ENCODE measurements at regions not wholly inside any gene's neighbourhood (a gene's known extent, or its start where the extent isn't known, plus 50 kb on each side); places are given as distances from the start of the nearest gene placed in this dataset.

DNA sequence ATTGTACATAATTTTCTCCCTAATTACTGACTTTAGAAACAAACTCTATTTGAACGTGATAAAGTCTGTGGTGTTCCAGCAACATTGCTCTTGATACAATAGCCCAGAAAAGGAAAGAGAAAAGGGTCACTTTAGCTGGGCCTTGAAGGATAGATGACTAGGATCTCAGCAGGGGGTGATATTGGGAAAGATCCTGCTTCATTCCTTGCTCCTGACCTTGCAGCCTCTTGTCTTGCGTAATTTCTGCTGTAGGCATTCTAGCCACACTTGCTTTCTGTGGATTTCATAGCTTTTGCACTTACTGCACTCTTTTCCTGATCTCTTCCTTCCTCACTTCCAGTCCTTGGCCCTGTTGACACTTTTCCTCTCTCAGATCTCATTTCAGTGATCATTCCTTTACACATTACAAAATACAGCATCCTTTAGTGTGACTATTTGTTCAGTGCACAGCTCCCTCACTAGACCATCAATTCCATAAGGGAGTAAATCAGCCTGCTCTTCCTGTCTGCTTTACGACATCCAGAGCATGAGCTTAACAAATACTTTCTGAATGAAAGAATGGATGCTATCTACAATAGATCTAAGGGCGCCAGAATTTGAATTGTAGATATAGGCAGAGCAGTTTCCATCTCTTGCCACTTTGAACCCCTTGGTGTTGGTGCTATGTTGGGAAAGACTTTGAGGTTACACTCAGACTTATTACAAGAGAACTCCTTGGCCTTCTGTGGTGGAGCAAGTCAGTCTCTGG is 559.6 kb upstream of the MDFIC2 start:
- Histone ChIP-seq H3K9ac (ENCODE audit: low read length) (no peak overlapping the region), H2AFZ (ENCODE audit: low read depth, low read length) (no peak overlapping the region), H3K79me2 (replicated peaks; ENCODE audit: insufficient read depth, low read length) (no peaks in the 10 kb centered on the region), H3F3A (ENCODE audit: insufficient read depth, low read length, poor library complexity, severe bottlenecking) (no peaks in the 10 kb centered on the region), H3K4me2 (ENCODE audit: low read length) (no peak overlapping the region), H3K27me3 (ENCODE audit: insufficient read depth, low read depth, low read length) (no peaks in the 10 kb centered on the region), H3K9me3 (ENCODE audit: low read length) (no peaks in the 10 kb centered on the region), H4K20me1 (ENCODE audit: insufficient read depth) (no peaks in the 10 kb centered on the region), H3K4me3 (ENCODE audit: low read length) (no peak overlapping the region), H3K9me2 (ENCODE audit: insufficient read depth, low read length) (no peaks in the 10 kb centered on the region), H3K36me3 (ENCODE audit: insufficient read depth, low read length) (no peaks in the 10 kb centered on the region), H3K27ac (ENCODE audit: low read length) (no peak overlapping the region)
- TF ChIP-seq EZH2 (IDR thresholded peaks at IDR 0.05; ENCODE audit: borderline replicate concordance, insufficient read depth, low read length, poor library complexity, severe bottlenecking) (no peak), TAF1 (IDR thresholded peaks at IDR 0.05; ENCODE audit: low read depth) (no peak)

DNA sequence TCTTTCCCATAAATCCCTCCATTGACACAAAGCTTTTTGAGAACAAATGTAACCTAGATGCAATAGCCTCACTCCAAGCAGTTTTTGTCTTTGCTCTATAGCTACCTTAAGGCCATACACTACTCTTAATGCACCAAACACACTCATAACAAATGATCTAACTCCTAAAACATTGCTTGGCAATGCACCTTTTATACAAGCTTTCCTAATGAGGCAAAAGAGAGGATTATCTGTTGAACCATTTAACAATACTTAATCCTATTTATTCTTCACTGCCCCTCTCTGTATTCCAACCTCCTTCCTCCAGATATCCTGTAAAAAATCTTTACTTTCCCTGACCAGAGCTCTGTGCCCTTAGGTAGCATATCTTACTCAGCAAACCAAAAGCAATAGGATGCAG is 558.1 kb upstream of the MDFIC2 start:
- Histone ChIP-seq H3K79me2 (replicated peaks; ENCODE audit: insufficient read depth, low read length) (no peaks in the 10 kb centered on the region), H3K27ac (ENCODE audit: low read length) (no peak overlapping the region), H3K9me3 (ENCODE audit: low read length) (no peaks in the 10 kb centered on the region), H3K9me2 (ENCODE audit: insufficient read depth, low read length) (no peaks in the 10 kb centered on the region), H4K20me1 (ENCODE audit: insufficient read depth) (no peaks in the 10 kb centered on the region), H2AFZ (ENCODE audit: low read depth, low read length) (no peak overlapping the region), H3K36me3 (ENCODE audit: insufficient read depth, low read length) (no peaks in the 10 kb centered on the region), H3K27me3 (ENCODE audit: insufficient read depth, low read depth, low read length) (no peaks in the 10 kb centered on the region), H3K4me3 (ENCODE audit: low read length) (no peak overlapping the region), H3K4me2 (ENCODE audit: low read length) (no peak overlapping the region), H3F3A (ENCODE audit: insufficient read depth, low read length, poor library complexity, severe bottlenecking) (no peaks in the 10 kb centered on the region), H3K9ac (ENCODE audit: low read length) (no peak overlapping the region)
- TF ChIP-seq EZH2 (IDR thresholded peaks at IDR 0.05; ENCODE audit: borderline replicate concordance, insufficient read depth, low read length, poor library complexity, severe bottlenecking) (no peak), SMC3 (conservative IDR thresholded peaks at IDR 0.05; ENCODE audit: poor library complexity) (no peak), TAF1 (IDR thresholded peaks at IDR 0.05; ENCODE audit: low read depth) (no peak), RAD21 (conservative IDR thresholded peaks at IDR 0.05) (no peak), CTCF (IDR thresholded peaks at IDR 0.05; ENCODE audit: poor library complexity, severe bottlenecking) (no peak), EP300 (conservative IDR thresholded peaks at IDR 0.05; ENCODE audit: poor library complexity, severe bottlenecking) (no peak)

DNA sequence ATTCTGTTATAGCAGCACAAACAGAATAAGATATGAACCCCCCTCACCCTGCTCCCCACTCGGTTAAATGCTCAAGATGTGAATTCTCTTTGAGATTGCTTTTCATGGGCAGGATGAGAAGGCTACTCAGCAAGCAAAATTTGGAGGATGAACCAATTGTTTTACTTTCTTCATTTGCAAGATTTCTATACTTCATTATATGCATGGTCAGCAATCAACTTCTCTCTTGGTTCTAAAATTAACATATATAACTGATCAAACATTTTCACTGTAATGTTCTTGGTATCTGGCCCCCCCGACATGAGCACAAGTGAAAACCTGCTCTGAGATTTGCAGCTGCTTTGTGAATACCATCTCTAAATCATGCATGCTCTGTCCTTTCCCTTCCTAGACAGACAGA is 556.1 kb upstream of the MDFIC2 start:
- TF ChIP-seq SMC3 (conservative IDR thresholded peaks at IDR 0.05; ENCODE audit: poor library complexity) = no peak
- Histone ChIP-seq H3K27me3 (ENCODE audit: insufficient read depth, low read depth, low read length) (no peaks in the 10 kb centered on the region), H3K9me2 (ENCODE audit: insufficient read depth, low read length) (no peaks in the 10 kb centered on the region)

DNA sequence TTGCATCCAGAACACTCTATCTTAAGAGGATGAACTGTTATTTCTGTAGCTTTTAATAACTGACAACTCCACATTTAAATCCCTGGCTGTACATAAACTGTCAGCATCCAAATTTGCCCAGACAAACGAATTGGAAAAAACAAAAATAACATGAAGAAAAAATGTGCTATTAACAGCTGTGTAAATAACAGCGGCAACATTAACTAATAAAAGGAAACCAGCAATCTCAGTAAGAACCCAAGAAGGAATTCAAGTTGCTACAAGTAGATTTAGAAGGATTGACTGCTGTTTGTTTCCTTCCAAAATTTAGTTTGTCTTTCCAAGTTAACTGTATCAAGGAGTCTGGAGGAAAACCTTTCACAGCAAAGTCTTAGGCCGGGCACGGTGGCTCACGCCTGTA is 550.6 kb upstream of the MDFIC2 start:
- Histone ChIP-seq H3K9me3 (ENCODE audit: low read length) (no peaks in the 10 kb centered on the region), H3K27me3 (ENCODE audit: insufficient read depth, low read depth, low read length) (no peaks in the 10 kb centered on the region), H3F3A (ENCODE audit: insufficient read depth, low read length, poor library complexity, severe bottlenecking) (no peaks in the 10 kb centered on the region), H3K36me3 (ENCODE audit: insufficient read depth, low read length) (no peaks in the 10 kb centered on the region), H3K4me2 (ENCODE audit: low read length) (no peak overlapping the region), H3K9ac (ENCODE audit: low read length) (no peak overlapping the region), H3K27ac (ENCODE audit: low read length) (no peak overlapping the region), H3K4me3 (ENCODE audit: low read length) (no peak overlapping the region), H4K20me1 (ENCODE audit: insufficient read depth) (no peaks in the 10 kb centered on the region), H2AFZ (ENCODE audit: low read depth, low read length) (no peak overlapping the region), H3K79me2 (replicated peaks; ENCODE audit: insufficient read depth, low read length) (no peaks in the 10 kb centered on the region), H3K9me2 (ENCODE audit: insufficient read depth, low read length) (no peaks in the 10 kb centered on the region)
- no peak for TF ChIP-seq POLR2AphosphoS5 (IDR thresholded peaks at IDR 0.05)
- TF ChIP-seq MXI1 (conservative IDR thresholded peaks at IDR 0.05; ENCODE audit: poor library complexity, severe bottlenecking) = no peak
- no peak for TF ChIP-seq CTCF (IDR thresholded peaks at IDR 0.05; ENCODE audit: poor library complexity, severe bottlenecking)
- TF ChIP-seq, protein P1, sequence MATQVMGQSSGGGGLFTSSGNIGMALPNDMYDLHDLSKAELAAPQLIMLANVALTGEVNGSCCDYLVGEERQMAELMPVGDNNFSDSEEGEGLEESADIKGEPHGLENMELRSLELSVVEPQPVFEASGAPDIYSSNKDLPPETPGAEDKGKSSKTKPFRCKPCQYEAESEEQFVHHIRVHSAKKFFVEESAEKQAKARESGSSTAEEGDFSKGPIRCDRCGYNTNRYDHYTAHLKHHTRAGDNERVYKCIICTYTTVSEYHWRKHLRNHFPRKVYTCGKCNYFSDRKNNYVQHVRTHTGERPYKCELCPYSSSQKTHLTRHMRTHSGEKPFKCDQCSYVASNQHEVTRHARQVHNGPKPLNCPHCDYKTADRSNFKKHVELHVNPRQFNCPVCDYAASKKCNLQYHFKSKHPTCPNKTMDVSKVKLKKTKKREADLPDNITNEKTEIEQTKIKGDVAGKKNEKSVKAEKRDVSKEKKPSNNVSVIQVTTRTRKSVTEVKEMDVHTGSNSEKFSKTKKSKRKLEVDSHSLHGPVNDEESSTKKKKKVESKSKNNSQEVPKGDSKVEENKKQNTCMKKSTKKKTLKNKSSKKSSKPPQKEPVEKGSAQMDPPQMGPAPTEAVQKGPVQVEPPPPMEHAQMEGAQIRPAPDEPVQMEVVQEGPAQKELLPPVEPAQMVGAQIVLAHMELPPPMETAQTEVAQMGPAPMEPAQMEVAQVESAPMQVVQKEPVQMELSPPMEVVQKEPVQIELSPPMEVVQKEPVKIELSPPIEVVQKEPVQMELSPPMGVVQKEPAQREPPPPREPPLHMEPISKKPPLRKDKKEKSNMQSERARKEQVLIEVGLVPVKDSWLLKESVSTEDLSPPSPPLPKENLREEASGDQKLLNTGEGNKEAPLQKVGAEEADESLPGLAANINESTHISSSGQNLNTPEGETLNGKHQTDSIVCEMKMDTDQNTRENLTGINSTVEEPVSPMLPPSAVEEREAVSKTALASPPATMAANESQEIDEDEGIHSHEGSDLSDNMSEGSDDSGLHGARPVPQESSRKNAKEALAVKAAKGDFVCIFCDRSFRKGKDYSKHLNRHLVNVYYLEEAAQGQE (IDR thresholded peaks at IDR 0.05; ENCODE audit: borderline replicate concordance) = no peak
- no peak for TF ChIP-seq EZH2 (IDR thresholded peaks at IDR 0.05; ENCODE audit: borderline replicate concordance, insufficient read depth, low read length, poor library complexity, severe bottlenecking)
- TF ChIP-seq TAF1 (IDR thresholded peaks at IDR 0.05; ENCODE audit: low read depth) = no peak
- no peak for TF ChIP-seq RAD21 (conservative IDR thresholded peaks at IDR 0.05)
- no peak for TF ChIP-seq EP300 (conservative IDR thresholded peaks at IDR 0.05; ENCODE audit: poor library complexity, severe bottlenecking)
- no peak for TF ChIP-seq SMC3 (conservative IDR thresholded peaks at IDR 0.05; ENCODE audit: poor library complexity)

More for the DNA sequence above, 556.1 kb upstream of the MDFIC2 start:
- Histone ChIP-seq H3K4me2 (ENCODE audit: low read length) (no peak overlapping the region), H3K27ac (ENCODE audit: low read length) (no peak overlapping the region), H3K79me2 (replicated peaks; ENCODE audit: insufficient read depth, low read length) (no peaks in the 10 kb centered on the region), H2AFZ (ENCODE audit: low read depth, low read length) (no peak overlapping the region), H3K4me3 (ENCODE audit: low read length) (no peak overlapping the region), H4K20me1 (ENCODE audit: insufficient read depth) (no peaks in the 10 kb centered on the region), H3K9ac (ENCODE audit: low read length) (no peak overlapping the region), H3K36me3 (ENCODE audit: insufficient read depth, low read length) (no peaks in the 10 kb centered on the region), H3F3A (ENCODE audit: insufficient read depth, low read length, poor library complexity, severe bottlenecking) (no peaks in the 10 kb centered on the region), H3K9me3 (ENCODE audit: low read length) (no peaks in the 10 kb centered on the region)

All from neural cell (in vitro differentiated cells).